ENCODE measurements at regions not wholly inside any gene's neighbourhood (a gene's known extent, or its start where the extent isn't known, plus 50 kb on each side); places are given as distances from the start of the nearest gene placed in this dataset.

- TF ChIP-seq CTCF (IDR thresholded peaks at IDR 0.05) (no peak), POLR2A (IDR thresholded peaks at IDR 0.05) (no peak)
Measured at GRCh38 chr2:101638181-101638711, 59.3 kb upstream of the MAP4K4 start.
